GM12878 (cell line): ENCODE measurements at regions not wholly inside any gene's neighbourhood (a gene's known extent, or its start where the extent isn't known, plus 50 kb on each side); places are given as distances from the start of the nearest gene placed in this dataset.

Source experiments
- ATAC-seq: fragments of 200-7000 bp; cut with Tn5 transposase; 3 replicates; pipeline ENCODE4 v1.9.1; 2020; ENCODE audit warnings: mild to moderate bottlenecking, moderate library complexity
- BruUV-seq: library from RNA; stranded (reverse); fragments of 400-500 nt; replicated peaks from 2 replicates; lab custom pipeline; 2021; lab: Mats Ljungman, UMichigan
- CTCF ChIA-PET: fragments of 300-600 bp; sonication (Branson Sonifier 250); formaldehyde crosslinking; extraction: SDS; loops from one replicate; lab custom pipeline; 2021; ENCODE audit warnings: inconsistent platforms; lab: Yijun Ruan, JAX
- POLR2A ChIA-PET: fragments of 350-600 bp; formaldehyde crosslinking; extraction: SDS; loops from one replicate; lab custom pipeline; 2021; ENCODE audit warnings: inconsistent platforms; lab: Charles Lee
- RAD21 ChIA-PET: fragments of 300-600 bp; sonication (Branson Sonifier 250); formaldehyde crosslinking; loops from one replicate; lab custom pipeline; 2023; ENCODE audit warnings: antibody characterized with exemption; ENCODE audit not compliant: unreplicated experiment; lab: Charles Lee
- SMC1A ChIA-PET: fragments of 300-600 bp; sonication (Branson Sonifier 250); formaldehyde crosslinking; loops from one replicate; lab custom pipeline; 2023; ENCODE audit not compliant: unreplicated experiment, uncharacterized antibody; lab: Charles Lee
- DNase-seq: peaks from one replicate; pipeline ENCODE4 v3.0.0-alpha.2; 2011; ENCODE audit warnings: low read depth, low spot score
- FAIRE-seq: peaks from 3 replicates; lab custom pipeline; 2011; peaks lifted over from hg19 to GRCh38; lab: Jason Lieb, UNC
- H2AFZ ChIP-seq: 2 replicates; pipeline ENCODE4 v1.6.0; 2011; ENCODE audit warnings: low read depth, low read length, control low read depth; ENCODE audit not compliant: control insufficient read depth
- H3K27ac ChIP-seq: 2 replicates; pipeline ENCODE4 v1.5.1; 2011; ENCODE audit warnings: control low read depth; ENCODE audit not compliant: control insufficient read depth, insufficient read depth
- H3K27me3 ChIP-seq, 2 experiments: replicated peaks in 1 of 2; 2 replicates each; pipeline versions ENCODE4 v1.6.0 to v1.6.1; 2011; ENCODE audit warnings: low read length in 1 of 2; ENCODE audit not compliant: control insufficient read depth in 2 of 2, insufficient read depth in 2 of 2
- H3K36me3 ChIP-seq, 2 experiments: 2 replicates each; pipeline ENCODE4 v1.5.1; 2011; ENCODE audit warnings: low read length in 1 of 2; ENCODE audit not compliant: control insufficient read depth in 2 of 2, insufficient read depth in 2 of 2
- H3K4me1 ChIP-seq: 2 replicates; pipeline ENCODE4 v1.6.1; 2011; ENCODE audit warnings: mild to moderate bottlenecking, low read length, moderate library complexity, mixed read lengths; ENCODE audit not compliant: control insufficient read depth, insufficient read depth
- H3K4me2 ChIP-seq: 2 replicates; pipeline ENCODE4 v1.6.0; 2011; ENCODE audit warnings: control low read depth; ENCODE audit not compliant: control insufficient read depth, insufficient read depth
- H3K4me3 ChIP-seq: fragments of 200-600 bp; sonication (generic); 2 replicates; pipeline ENCODE4 v1.5.1; 2016
- H3K79me2 ChIP-seq: 2 replicates; pipeline ENCODE4 v1.6.0; 2011; ENCODE audit warnings: low read length; ENCODE audit not compliant: control insufficient read depth, insufficient read depth
- H3K9ac ChIP-seq: 2 replicates; pipeline ENCODE4 v1.8.0; 2011; ENCODE audit warnings: low read length, control low read depth, mixed read lengths; ENCODE audit not compliant: control insufficient read depth, insufficient read depth
- H3K9me3 ChIP-seq: replicated peaks from 3 replicates; pipeline ENCODE4 v1.5.1; 2011; ENCODE audit warnings: mild to moderate bottlenecking, low read length; ENCODE audit not compliant: control insufficient read depth, insufficient read depth
- H4K20me1 ChIP-seq: 2 replicates; pipeline ENCODE4 v1.6.0; 2011; ENCODE audit not compliant: control insufficient read depth, insufficient read depth
- ATF7 ChIP-seq: fragments of 450-650 bp; IDR thresholded peaks from 2 replicates; pipeline ENCODE4 v1.6.1; 2016; ENCODE audit warnings: low read depth, mild to moderate bottlenecking
- BRCA1 ChIP-seq: IDR thresholded peaks from 2 replicates; pipeline ENCODE4 v1.6.1; 2011; ENCODE audit warnings: low read depth, low read length, improper control_type of control experiment
- ESRRA ChIP-seq: IDR thresholded peaks from 2 replicates; pipeline ENCODE4 v1.6.1; 2012; ENCODE audit warnings: mild to moderate bottlenecking, low read length, improper control_type of control experiment
- JUNB ChIP-seq: IDR thresholded peaks from 2 replicates; pipeline ENCODE4 v1.6.1; 2016; ENCODE audit warnings: antibody characterized with exemption, mild to moderate bottlenecking
- KLF5 ChIP-seq: fragments of 450-650 bp; IDR thresholded peaks from 2 replicates; pipeline ENCODE4 v1.6.1; 2014; ENCODE audit warnings: mild to moderate bottlenecking; ENCODE audit not compliant: partially characterized antibody
- RAD21 ChIP-seq: IDR thresholded peaks from 2 replicates; pipeline ENCODE4 v1.6.1; 2011; ENCODE audit warnings: mild to moderate bottlenecking, low read depth, low read length, moderate library complexity; ENCODE audit not compliant: insufficient read depth
- WRNIP1 ChIP-seq: IDR thresholded peaks from 2 replicates; pipeline ENCODE4 v1.6.1; 2011; ENCODE audit warnings: low read depth, low read length, improper control_type of control experiment, borderline replicate concordance
- ZNF384 ChIP-seq: IDR thresholded peaks from 2 replicates; pipeline ENCODE4 v1.6.1; 2012; ENCODE audit warnings: low read depth, mild to moderate bottlenecking, low read length, improper control_type of control experiment, borderline replicate concordance
- WGBS: methylation state at CpG from one replicate; pipeline ENCODE4 v1.1.6; 2016; ENCODE audit warnings: low lambda C conversion rate; ENCODE audit not compliant: insufficient replicate concordance, insufficient coverage; ENCODE audit errors: missing lambda C conversion rate; 5-methylcytosine and 5-hydroxymethylcytosine counted together
- in situ Hi-C: fragments of 300-500 bp; cut with MboI; formaldehyde crosslinking; loops from 9 replicates; pipeline ENCODE4 v1.14.3; 2018; ENCODE audit warnings: mixed read lengths
- intact Hi-C: fragments of 100-400 bp; cut with micrococcal nuclease; formaldehyde crosslinking; loops from one replicate; pipeline ENCODE4 v1.14.2; 2022; ENCODE audit not compliant: unreplicated experiment
- TF ChIP-seq, protein P1 (sequence below): fragments of 450-650 bp; IDR thresholded peaks from 2 replicates; pipeline ENCODE4 v1.6.1; 2017; ENCODE audit warnings: antibody characterized with exemption, mild to moderate bottlenecking, moderate library complexity
- TF ChIP-seq, protein P2 (sequence below): fragments of 450-650 bp; conservative IDR thresholded peaks from 2 replicates; pipeline ENCODE4 v1.6.1; 2017; ENCODE audit warnings: mild to moderate bottlenecking, moderate library complexity

DNA sequence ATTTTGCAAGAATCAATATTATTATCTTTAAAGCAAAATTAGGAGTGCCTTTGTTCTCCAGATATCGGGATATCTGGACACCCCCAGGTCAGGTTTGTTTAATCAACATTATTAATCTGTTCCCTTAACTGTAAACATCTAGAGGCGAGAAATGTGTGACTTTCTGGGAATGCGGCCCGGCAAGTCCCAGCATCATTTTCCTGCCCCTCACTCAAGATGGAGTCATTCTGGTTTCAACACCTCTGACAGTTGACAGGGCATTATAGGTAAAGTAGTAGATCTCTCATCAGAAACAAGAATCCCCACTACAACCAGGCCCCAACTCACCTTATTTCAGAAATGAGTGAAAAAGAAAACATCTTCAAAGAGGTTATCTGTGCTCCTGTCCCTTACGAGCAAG lies 331.6 kb upstream of the ZFP42 start:
- 53% methylated on average over 5 of the region's 5 CpGs for WGBS
- ChIA-PET POLR2A (interaction anchor here (0.5 kb wide), 1 partner anchor 25 kb away, joined by 3 read pairs; no protein-coding TSS in a partner anchor), CTCF (no interaction called here), SMC1A (no interaction called here), RAD21 (no interaction called here)
- FAIRE-seq (no peak), ATAC-seq (no peak), DNase-seq (no peak)
- intact Hi-C loops: no loop called here
- Histone ChIP-seq H3K9me3 (no peaks in the 10 kb centered on the region; the same call in 2 of the 3 replicates), H3K4me3 (no peak overlapping the region), H3K27ac (no peak overlapping the region), H2AFZ (no peak overlapping the region), H4K20me1 (no peaks in the 10 kb centered on the region), H3K4me2 (no peak overlapping the region), H3K27me3 (no peaks in the 10 kb centered on the region), H3K9ac (no peak overlapping the region), H3K4me1 (no peaks in the 10 kb centered on the region), H3K79me2 (no peaks in the 10 kb centered on the region), H3K36me3 (no peaks in the 10 kb centered on the region)
- TF ChIP-seq, protein P1, sequence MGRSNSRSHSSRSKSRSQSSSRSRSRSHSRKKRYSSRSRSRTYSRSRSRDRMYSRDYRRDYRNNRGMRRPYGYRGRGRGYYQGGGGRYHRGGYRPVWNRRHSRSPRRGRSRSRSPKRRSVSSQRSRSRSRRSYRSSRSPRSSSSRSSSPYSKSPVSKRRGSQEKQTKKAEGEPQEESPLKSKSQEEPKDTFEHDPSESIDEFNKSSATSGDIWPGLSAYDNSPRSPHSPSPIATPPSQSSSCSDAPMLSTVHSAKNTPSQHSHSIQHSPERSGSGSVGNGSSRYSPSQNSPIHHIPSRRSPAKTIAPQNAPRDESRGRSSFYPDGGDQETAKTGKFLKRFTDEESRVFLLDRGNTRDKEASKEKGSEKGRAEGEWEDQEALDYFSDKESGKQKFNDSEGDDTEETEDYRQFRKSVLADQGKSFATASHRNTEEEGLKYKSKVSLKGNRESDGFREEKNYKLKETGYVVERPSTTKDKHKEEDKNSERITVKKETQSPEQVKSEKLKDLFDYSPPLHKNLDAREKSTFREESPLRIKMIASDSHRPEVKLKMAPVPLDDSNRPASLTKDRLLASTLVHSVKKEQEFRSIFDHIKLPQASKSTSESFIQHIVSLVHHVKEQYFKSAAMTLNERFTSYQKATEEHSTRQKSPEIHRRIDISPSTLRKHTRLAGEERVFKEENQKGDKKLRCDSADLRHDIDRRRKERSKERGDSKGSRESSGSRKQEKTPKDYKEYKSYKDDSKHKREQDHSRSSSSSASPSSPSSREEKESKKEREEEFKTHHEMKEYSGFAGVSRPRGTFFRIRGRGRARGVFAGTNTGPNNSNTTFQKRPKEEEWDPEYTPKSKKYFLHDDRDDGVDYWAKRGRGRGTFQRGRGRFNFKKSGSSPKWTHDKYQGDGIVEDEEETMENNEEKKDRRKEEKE: no peak
- TF ChIP-seq KLF5: no peak
- no peak for TF ChIP-seq ZNF384
- no TSS peak for BruUV-seq
- in situ Hi-C loops: no loop called here

DNA sequence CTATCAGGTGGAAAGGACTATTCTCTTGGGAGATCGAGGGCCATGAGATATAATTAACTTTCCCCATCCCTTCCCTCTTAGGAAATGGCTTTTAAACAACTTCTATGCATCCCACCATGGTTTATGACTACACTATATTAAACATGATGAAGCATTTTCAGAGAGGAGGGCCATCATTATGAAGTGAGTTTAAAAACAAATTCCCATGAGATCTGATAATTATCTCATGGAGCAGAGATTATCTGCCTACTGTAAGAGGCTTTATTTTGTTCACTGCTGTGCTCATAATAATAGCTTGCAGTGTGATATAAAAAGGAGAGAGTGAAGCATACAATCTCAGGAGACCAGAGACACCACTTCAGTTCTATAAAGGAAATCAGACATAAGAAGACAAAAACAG lies 330.5 kb upstream of the ZFP42 start:
- no peaks in the 10 kb centered on the region for H3K4me1 ChIP-seq
- ChIA-PET RAD21 (no interaction called here), CTCF (no interaction called here), POLR2A (no interaction called here), SMC1A (no interaction called here)
- no peak overlapping the region for H2AFZ ChIP-seq
- no peaks in the 10 kb centered on the region for H4K20me1 ChIP-seq
- H3K27me3 ChIP-seq: no peaks in the 10 kb centered on the region
- no peaks in the 10 kb centered on the region for H3K79me2 ChIP-seq
- no peaks in the 10 kb centered on the region; the same call in 2 of the 3 replicates for H3K9me3 ChIP-seq
- ATAC-seq (no peak), FAIRE-seq (no peak), DNase-seq (no peak)
- no peak overlapping the region for H3K27ac ChIP-seq
- intact Hi-C loops (no loop called here), in situ Hi-C loops (no loop called here)
- no peak overlapping the region for H3K4me3 ChIP-seq
- no peak overlapping the region for H3K4me2 ChIP-seq
- WGBS: 0% methylated on average over 1 of the region's 1 CpG
- no TSS peak for BruUV-seq
- H3K9ac ChIP-seq: no peak overlapping the region
- H3K36me3 ChIP-seq: no peaks in the 10 kb centered on the region
- TF ChIP-seq RAD21: no peak
- TF ChIP-seq WRNIP1: no peak
- TF ChIP-seq, protein P2, sequence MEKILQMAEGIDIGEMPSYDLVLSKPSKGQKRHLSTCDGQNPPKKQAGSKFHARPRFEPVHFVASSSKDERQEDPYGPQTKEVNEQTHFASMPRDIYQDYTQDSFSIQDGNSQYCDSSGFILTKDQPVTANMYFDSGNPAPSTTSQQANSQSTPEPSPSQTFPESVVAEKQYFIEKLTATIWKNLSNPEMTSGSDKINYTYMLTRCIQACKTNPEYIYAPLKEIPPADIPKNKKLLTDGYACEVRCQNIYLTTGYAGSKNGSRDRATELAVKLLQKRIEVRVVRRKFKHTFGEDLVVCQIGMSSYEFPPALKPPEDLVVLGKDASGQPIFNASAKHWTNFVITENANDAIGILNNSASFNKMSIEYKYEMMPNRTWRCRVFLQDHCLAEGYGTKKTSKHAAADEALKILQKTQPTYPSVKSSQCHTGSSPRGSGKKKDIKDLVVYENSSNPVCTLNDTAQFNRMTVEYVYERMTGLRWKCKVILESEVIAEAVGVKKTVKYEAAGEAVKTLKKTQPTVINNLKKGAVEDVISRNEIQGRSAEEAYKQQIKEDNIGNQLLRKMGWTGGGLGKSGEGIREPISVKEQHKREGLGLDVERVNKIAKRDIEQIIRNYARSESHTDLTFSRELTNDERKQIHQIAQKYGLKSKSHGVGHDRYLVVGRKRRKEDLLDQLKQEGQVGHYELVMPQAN: no peak
- TF ChIP-seq BRCA1: no peak
- no peak for TF ChIP-seq ATF7
- no peak for TF ChIP-seq JUNB
- TF ChIP-seq ESRRA: no peak
